Omental fat pad (tissue), 3 donors: ENCODE measurements at regions not wholly inside any gene's neighbourhood (a gene's known extent, or its start where the extent isn't known, plus 50 kb on each side); places are given as distances from the start of the nearest gene placed in this dataset.

Source experiments
- ATAC-seq: fragments of 150-250 bp; one replicate; pipeline ENCODE4 v1.9.1; 2016; ENCODE audit warnings: mild to moderate bottlenecking, moderate library complexity; ENCODE audit not compliant: low FRiP score
- DNase-seq: peaks from one replicate; pipeline ENCODE4 v3.0.0-alpha.2; 2019; ENCODE audit warnings: low spot score
- TF ChIP-seq, protein P1 (sequence below), 3 donors: fragments of 450-650 bp; IDR thresholded peaks; one replicate each; pipeline ENCODE4 v1.5.1; 2016 to 2017; ENCODE audit warnings: antibody characterized with exemption in 3 of 3, mild to moderate bottlenecking in 3 of 3, moderate library complexity in 2 of 3

DNA sequence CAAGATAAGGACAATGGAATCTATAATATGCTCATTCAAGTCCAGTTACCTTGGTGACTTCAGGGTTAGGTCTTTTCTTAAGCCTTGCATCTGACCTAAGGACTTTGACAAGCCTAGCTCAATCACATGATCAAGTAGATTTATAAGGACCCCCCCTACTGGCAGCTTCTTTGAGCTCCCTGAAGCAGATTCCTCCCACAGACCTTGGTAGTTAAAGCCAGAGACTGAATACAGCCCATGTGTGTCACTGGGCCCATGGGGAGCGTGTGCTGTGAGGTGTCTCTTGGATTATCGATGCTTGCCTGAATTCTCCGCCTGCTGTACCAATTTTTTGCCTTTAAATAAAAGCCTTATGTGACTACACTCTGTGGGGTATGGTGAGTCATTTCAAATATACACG is 372.7 kb upstream of the RGS17 start:
- ATAC-seq (no peak), DNase-seq (no peak)
- TF ChIP-seq, protein P1, sequence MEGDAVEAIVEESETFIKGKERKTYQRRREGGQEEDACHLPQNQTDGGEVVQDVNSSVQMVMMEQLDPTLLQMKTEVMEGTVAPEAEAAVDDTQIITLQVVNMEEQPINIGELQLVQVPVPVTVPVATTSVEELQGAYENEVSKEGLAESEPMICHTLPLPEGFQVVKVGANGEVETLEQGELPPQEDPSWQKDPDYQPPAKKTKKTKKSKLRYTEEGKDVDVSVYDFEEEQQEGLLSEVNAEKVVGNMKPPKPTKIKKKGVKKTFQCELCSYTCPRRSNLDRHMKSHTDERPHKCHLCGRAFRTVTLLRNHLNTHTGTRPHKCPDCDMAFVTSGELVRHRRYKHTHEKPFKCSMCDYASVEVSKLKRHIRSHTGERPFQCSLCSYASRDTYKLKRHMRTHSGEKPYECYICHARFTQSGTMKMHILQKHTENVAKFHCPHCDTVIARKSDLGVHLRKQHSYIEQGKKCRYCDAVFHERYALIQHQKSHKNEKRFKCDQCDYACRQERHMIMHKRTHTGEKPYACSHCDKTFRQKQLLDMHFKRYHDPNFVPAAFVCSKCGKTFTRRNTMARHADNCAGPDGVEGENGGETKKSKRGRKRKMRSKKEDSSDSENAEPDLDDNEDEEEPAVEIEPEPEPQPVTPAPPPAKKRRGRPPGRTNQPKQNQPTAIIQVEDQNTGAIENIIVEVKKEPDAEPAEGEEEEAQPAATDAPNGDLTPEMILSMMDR (IDR thresholded peaks at IDR 0.05), result no peak

DNA sequence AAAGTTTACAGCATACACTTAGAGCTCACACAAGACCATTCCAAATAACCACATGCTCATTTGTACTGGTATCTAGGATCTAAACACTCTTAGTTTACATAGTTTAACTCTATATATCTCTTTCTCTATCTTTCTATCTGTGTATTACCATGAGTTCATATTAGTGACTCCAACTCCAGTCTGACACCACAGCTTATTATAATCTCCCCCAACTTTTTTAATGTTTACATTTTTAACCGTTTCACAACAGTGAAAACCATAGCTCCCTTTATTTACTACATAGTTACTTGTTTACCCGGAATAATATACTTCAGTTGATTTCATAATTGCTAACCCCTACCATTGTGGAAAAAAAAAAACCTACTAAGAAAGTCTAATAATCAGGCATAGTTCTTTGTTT is 362.4 kb upstream of the RGS17 start:
- ATAC-seq (no peak), DNase-seq (no peak)
- TF ChIP-seq, protein P1 (IDR thresholded peaks at IDR 0.05), result no peak

DNA sequence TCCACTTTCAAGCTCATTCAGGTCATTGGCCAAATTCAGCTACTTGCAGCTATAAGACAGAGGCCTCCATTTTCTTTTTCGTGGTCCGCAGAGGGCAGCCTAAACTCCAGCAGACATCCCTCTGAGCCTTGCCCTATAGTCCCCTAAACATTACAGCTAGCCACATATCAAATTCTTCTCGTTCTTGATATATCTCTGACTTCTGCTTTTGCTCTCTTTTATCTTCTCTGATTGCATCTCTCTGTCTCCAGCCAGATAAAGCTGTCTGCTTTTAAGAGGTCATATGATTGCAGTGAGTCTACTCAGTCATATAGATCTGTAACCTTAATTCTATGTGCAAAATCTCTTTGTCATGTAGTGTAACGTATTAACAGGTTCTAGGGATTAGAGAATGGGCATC is 358.4 kb upstream of the RGS17 start:
- no peak for DNase-seq
- no peak for ATAC-seq

DNA sequence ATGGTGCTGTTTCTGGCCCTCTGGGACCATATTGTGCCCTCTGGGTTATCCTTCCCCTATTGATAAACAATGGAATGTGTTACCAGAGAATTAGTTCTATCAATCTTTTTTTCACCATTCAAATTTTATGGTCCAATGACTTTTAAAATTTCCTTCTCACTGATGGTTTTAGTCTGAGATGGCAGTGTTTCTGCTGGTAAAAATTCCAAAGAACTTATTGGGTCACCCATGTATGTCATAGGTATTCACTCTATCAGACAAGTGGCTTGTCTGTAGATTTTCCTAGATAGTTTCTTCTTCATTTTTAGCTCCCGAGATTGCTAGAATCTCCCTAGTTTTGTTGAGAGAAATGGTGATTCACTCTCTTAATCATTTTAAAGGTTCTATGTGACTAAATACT is 357.2 kb upstream of the RGS17 start:
- DNase-seq (no peak), ATAC-seq (no peak)
- TF ChIP-seq, protein P1 (IDR thresholded peaks at IDR 0.05), result no peak

More for the DNA sequence above, 358.4 kb upstream of the RGS17 start:
- TF ChIP-seq, protein P1 (IDR thresholded peaks at IDR 0.05), result no peak

DNA sequence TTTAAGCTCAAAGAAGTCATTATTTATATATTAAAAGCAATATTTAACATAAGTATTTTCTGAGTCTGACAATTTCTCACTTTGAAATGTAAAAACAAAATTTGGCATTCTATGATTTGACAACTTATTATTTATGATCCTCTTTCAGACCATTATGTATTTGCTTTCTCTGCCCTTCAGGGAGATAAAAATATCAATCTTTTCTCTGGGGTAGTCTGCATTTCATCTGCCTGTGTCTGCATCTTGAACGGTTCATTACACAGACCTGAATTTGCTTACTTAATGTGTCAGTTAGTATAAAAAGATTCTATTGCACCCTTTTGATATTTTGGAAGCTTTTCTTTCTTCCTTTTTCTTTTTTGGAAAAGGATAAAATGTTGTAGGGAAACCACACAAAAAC is 354.0 kb upstream of the RGS17 start:
- TF ChIP-seq, protein P1 (IDR thresholded peaks at IDR 0.05), result no peak
- no peak for ATAC-seq

DNA sequence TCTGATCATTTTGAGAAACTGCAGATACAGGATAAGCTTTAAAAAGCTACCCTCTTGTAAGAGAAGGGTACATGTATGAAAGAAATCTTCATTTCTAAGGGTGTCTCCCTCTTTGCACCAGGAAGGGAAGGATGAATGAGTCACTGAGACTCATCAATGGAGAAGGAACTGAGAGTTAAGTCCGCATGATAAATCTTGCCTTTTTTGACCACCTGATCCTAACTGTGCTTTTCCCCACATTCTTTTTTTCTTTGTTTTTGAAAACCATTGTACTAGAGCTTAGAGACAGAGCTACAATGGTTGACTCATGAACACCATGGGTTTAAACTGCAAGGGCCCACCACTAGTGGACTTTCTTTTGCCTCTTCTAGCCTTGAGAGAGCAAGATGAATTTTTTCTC is 353.0 kb upstream of the RGS17 start:
- ATAC-seq (no peak), DNase-seq (no peak)
- TF ChIP-seq, protein P1 (IDR thresholded peaks at IDR 0.05), result no peak

More for the DNA sequence above, 354.0 kb upstream of the RGS17 start:
- no peak for DNase-seq

DNA sequence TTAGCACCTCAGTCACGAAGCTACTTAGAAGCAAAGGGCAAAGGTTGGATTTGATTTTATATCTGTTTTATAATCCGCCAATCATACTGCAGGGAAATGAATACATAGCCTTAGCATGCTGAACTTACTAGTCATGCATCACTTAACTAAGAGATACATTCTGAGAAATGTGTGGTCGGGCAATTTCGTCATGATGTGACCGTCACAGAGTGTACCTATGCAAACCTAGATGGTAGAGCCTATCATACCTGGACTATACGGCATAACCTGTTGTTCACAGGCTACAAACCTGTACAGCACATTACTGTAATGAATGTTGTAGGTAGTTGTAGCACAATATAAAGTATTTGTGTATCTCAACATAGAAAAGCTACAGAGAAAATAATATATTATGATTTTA is 345.2 kb upstream of the RGS17 start:
- TF ChIP-seq, protein P1 (IDR thresholded peaks at IDR 0.05), result no peak
- DNase-seq, result no peak
- no peak for ATAC-seq
